HG02970 (cell line): ENCODE measurements at regions not wholly inside any gene's neighbourhood (a gene's known extent, or its start where the extent isn't known, plus 50 kb on each side); places are given as distances from the start of the nearest gene placed in this dataset.

ENCODE experiments used
- ATAC-seq: cut with Tn5 transposase; IDR thresholded peaks from one replicate; pipeline ENCODE4 v1.9.1; 2021; ENCODE audit warnings: mild to moderate bottlenecking, moderate library complexity, moderate number of reproducible peaks; ENCODE audit not compliant: unreplicated experiment, low FRiP score

- no peak for ATAC-seq
These were observed 142.9 kb upstream of the SLC30A5 start for GRCh38 chr5:68950930-68951329.

DNA sequence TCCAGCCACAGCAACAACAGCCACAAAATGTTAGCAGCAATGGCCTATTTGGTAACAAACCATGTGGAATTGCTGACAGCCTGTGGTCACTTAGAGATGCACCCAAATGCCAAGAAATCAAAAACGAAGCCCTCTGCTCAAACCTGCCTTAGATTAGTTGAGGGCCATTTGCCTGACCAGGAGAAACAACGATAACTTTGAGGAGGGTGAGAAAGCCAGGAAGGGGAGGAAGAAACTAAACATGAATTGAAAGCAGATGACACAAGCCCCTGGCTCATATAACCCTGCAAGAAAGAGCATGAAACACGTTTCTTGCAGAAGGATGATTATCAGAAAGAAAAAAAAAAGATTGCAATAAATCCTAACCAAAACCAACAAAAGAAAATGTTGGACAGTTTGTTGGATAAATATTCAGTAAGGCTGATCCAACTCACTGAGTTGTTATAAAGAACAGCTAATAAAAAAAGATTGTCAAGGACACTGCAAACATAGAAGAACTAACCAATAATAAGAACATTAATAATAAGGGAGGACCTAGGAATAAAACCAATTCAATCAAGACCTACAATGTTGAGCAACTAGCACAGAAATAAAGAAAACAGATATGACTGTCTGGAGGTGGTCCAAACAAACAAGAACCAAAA is 140.5 kb upstream of the SLC30A5 start:
- ATAC-seq: no peak

- no peak for ATAC-seq
These were observed 139.8 kb upstream of the SLC30A5 start for GRCh38 chr5:68953875-68954617.

- no peak for ATAC-seq
These were observed 139.2 kb upstream of the SLC30A5 start for GRCh38 chr5:68954618-68954910.

GRCh38 chr5:68957591-68957990 is 136.2 kb upstream of the SLC30A5 start:
- no peak for ATAC-seq

DNA sequence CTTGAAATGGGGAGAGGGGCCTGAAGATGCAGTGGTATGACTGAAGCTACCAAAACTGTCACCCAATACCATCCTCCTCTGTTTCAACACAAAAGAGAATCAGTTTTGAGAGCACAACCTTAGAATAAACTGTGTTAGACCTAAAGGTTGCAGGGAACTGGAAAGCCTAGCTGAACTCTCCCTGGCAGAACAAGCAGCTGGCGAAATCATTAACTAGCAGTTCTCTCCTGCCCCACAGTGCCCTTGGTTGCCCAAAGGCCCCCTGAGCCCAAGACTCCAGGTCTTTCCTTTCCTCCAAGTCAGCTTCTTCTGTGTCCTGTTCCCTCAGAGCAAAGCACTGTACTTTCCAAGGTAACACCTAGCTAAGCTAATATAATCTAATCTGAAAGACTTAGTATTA is 135.4 kb upstream of the SLC30A5 start:
- no peak for ATAC-seq

GRCh38 chr5:68960456-68960855 is 133.4 kb upstream of the SLC30A5 start:
- no peak for ATAC-seq

GRCh38 chr5:68960961-68961360 is 132.9 kb upstream of the SLC30A5 start:
- no peak for ATAC-seq

GRCh38 chr5:68961762-68962161 is 132.1 kb upstream of the SLC30A5 start:
- ATAC-seq: no peak

DNA sequence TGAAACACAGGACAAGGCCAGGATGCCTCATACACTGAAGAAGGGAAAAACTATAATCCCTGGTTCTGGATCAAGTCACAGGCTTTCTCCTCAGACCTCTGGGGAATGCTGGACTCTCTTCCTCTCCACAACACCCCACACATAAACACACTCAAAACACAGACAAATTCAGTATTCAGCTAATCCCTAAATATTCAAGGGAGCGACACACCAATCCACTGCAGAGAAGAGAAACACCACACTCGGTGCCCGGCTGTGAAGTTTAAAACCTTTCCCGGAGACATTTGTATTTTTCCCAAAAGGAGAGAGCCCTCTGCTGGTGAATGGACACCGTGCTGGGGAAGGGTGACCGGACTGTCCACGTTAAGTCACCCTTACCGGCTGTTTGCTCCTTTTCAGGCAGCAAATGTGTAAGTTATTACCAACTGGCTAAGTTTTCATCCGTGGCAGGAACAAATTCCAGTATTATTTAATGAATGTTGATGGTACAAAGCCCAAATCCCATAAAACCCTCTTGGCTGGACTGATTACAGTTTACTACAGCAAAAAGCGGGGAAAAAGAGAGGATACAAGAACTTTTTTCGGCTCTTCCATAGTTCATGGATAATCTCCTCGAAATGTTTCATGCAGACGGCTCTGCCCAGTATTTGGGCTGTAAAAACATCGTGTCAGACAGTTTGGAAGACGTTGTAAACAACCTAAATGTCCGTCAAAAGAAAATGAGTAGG is 130.9 kb upstream of the SLC30A5 start:
- ATAC-seq: no peak

GRCh38 chr5:68964679-68965078 is 129.1 kb upstream of the SLC30A5 start:
- no peak for ATAC-seq

DNA sequence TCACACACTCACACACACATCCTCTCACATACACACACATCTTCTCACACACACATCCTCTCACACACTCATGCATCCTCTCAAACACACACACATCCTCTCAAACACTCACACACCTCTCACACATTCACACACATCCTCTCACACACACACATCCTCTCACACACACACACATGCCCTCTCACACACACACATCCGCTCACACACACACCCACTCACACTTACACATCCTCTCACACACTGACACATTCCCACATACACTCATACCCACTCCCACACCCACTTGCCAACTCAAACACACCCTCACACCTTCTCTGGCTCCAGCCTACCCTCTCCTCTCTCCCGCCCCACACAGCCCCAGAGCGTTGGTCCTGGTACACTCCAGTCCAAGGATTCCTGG is 127.9 kb upstream of the SLC30A5 start:
- no peak for ATAC-seq

- ATAC-seq: no peak
These were observed 127.2 kb upstream of the SLC30A5 start for GRCh38 chr5:68966596-68966995.

GRCh38 chr5:68968429-68968828 is 125.4 kb upstream of the SLC30A5 start:
- ATAC-seq: no peak

DNA sequence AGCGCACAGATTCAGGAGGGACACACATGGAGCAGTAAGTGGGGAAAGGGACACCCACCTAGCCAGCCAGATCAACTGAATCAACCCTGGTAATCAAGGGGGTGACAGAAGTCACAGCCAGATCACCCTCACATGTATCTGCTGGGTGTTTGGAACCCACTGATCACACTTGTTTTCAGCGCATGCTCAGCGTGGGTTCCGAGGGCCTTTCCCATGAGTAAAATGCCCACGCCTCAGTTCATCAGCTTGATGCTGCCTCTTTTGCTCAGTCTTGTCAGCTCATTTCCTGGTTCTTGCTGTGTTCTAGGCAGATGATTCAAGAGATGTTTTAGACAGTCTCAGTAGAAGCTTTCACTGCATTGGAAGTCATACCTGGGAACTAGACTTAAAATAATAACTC is 123.2 kb upstream of the SLC30A5 start:
- no peak for ATAC-seq

- ATAC-seq: no peak
These were observed 120.1 kb upstream of the SLC30A5 start for GRCh38 chr5:68973696-68974095.

- ATAC-seq: no peak
These were observed 110.8 kb upstream of the SLC30A5 start for GRCh38 chr5:68983043-68983442.

DNA sequence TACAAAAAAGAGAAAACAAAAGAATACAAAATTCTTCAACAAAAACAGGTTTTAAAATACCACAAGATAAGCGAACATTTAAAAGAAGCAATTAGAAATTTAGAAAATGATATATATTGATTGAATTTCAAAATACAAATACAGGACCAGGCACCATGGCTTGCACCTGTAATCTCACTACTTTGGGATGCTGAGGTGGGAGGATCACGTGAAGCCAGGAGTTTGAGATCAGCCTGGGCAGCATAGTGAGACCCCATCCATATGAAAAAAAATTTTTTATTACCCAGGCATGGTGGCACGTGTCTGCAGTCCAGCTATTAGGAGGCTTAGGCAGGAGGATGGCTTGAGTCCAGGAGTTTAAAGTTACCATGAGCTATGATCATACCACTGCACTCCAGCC is 109.9 kb upstream of the SLC30A5 start:
- ATAC-seq: no peak

GRCh38 chr5:68991279-68992084 is 102.3 kb upstream of the SLC30A5 start:
- ATAC-seq: no peak

GRCh38 chr5:68994645-68995044 is 99.2 kb upstream of the SLC30A5 start:
- ATAC-seq: no peak
